Lower leg skin (tissue), 3 donors: ENCODE measurements at regions not wholly inside any gene's neighbourhood (a gene's known extent, or its start where the extent isn't known, plus 50 kb on each side); places are given as distances from the start of the nearest gene placed in this dataset.

Experiments
- POLR2A ChIP-seq, 2 donors: fragments of 450-650 bp; IDR thresholded peaks; one replicate each; pipeline ENCODE4 v1.6.1; 2016 to 2017; ENCODE audit warnings: antibody characterized with exemption in 2 of 2, mild to moderate bottlenecking in 1 of 2, moderate library complexity in 1 of 2
- TF ChIP-seq, protein P1 (sequence below), 3 donors: fragments of 450-650 bp; IDR thresholded peaks; one replicate each; pipeline ENCODE4 v1.5.1; 2016; ENCODE audit warnings: antibody characterized with exemption in 3 of 3, mild to moderate bottlenecking in 3 of 3, moderate library complexity in 2 of 3

DNA sequence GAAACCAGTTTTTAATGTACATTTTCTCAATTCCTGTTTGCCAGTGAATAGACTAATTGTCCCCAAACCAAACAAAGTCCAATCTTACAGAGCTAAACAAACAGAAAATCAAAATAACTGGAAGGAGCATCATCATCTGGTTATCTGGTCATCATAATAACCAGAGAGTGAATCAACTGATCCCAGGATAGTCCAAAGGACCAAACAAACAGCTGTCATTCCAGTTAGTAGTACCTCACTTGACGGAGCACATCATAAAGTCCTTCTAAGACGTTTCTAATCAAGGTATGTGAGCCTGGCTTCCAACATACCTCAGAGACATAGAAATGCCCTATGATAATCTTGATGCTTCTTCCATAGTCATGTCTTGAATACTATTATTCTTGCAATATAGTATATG, 240.5 kb downstream of the LTN1 start:
- TF ChIP-seq, protein P1, sequence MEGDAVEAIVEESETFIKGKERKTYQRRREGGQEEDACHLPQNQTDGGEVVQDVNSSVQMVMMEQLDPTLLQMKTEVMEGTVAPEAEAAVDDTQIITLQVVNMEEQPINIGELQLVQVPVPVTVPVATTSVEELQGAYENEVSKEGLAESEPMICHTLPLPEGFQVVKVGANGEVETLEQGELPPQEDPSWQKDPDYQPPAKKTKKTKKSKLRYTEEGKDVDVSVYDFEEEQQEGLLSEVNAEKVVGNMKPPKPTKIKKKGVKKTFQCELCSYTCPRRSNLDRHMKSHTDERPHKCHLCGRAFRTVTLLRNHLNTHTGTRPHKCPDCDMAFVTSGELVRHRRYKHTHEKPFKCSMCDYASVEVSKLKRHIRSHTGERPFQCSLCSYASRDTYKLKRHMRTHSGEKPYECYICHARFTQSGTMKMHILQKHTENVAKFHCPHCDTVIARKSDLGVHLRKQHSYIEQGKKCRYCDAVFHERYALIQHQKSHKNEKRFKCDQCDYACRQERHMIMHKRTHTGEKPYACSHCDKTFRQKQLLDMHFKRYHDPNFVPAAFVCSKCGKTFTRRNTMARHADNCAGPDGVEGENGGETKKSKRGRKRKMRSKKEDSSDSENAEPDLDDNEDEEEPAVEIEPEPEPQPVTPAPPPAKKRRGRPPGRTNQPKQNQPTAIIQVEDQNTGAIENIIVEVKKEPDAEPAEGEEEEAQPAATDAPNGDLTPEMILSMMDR (IDR thresholded peaks at IDR 0.05), result no peak
- TF ChIP-seq POLR2A (IDR thresholded peaks at IDR 0.05), result no peak
